ENCODE measurements at regions not wholly inside any gene's neighbourhood (a gene's known extent, or its start where the extent isn't known, plus 50 kb on each side); places are given as distances from the start of the nearest gene placed in this dataset.
A peak's percentile ranks its signal among the peaks of the same experiment; 100 is the strongest.

DNA sequence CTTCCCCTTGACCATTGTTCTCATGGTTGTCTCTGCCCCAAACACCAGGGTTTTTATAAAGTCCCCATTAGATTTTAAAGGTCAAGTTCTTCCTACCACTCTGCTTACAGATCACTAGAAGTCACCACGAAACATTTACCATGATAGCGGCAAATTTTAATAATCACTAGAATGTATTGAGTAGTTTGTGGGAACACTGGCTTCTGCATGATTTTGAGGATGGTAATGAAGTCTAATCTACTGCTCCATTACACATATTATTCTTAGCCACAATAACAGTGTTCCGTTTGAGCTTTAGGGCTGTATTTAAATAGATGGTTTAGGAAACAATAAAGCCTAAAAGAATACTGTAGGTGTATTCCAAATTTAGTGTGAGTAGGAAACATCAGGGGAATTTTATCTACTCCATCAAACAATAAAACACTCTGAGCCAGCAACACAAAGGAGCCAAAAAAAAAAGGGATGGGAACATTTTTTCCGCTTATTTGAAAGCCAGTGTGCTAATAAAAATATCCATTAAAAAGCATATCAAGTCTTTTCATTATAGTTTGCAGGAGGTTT is 49.7 kb downstream of the KLF12 start:
- DNase-seq (ENCODE audit: low spot score) = no peak

DNA sequence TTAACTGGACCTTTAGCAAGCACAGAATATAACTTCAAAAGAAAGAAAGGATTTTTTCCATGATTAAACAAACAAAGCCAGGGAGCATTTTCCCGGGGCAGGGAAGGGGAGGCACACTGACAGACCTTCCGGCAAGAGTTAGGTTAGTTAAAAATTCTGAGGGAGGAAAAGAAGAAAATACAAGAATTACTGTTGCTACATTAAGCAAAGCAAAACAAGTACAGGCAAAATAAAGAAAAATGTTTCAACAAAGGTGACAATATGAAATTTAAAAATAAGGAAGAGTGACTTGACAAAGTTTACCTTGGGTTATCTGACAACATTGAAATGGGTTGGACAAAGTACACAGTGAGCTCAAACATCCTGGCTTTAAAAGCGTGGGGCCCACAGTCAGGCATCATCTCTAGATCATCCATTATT is 51.5 kb downstream of the KLF12 start:
- DNase-seq (ENCODE audit: low spot score) = no peak

DNA sequence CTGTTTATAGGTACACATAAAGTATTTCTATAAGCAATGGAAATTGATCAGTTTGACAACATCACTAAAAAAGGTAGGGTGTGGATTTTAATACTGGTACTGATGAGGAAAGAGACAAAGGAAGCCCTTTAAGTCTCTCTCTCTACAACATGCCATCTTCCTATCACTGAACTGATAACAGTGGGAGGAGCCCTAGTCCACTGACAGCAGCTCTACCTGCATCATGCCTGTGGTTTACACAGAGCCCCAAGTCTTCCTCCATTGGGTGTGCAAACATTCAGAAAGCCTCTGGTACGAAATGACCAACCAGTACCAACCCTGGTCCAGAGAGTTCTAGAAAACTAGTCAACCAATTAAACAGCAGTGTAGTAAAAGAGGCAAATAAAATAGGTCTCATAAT is 53.4 kb downstream of the KLF12 start:
- DNase-seq (ENCODE audit: low spot score) = no peak

DNA sequence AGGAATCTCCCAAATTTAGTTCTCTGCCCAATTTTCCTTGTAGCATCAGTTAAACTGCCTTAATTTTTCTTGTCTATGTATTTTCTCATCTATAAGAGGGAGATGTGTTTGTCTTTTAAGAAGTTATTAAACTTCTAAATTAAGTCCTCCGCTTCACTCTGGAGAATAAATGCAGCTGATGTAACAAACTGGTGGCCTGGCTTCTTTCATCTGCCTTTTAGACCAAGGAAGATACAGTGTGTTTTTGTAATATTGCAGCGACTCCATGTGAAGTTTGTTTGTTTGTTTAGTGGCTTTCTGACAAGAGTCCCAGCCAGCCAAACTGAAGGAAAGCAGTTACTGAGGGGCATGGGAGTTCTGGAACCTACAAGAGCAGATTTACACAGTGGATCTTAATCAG is 56.4 kb downstream of the KLF12 start:
- peak; percentile 21 for DNase-seq (ENCODE audit: low spot score)

DNA sequence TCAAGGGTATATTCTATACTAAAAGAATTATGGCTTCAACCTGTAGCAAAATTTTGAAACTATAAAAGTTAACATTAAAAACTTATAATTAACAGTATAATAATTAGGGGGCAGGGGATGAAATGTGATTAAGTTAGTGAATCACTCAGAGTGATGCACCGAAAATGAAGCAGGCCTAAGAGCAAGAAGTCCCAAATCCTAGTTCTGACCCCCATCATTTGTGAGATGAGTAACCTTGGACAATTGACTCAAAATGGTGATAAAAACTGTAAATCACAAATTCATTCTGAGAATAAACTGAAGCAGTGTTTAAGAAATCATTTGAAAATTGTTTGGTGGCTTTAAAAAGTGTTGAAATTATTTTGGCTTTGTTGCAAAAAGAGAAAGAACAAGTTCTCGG is 56.8 kb downstream of the KLF12 start:
- no peak for DNase-seq (ENCODE audit: low spot score)

DNA sequence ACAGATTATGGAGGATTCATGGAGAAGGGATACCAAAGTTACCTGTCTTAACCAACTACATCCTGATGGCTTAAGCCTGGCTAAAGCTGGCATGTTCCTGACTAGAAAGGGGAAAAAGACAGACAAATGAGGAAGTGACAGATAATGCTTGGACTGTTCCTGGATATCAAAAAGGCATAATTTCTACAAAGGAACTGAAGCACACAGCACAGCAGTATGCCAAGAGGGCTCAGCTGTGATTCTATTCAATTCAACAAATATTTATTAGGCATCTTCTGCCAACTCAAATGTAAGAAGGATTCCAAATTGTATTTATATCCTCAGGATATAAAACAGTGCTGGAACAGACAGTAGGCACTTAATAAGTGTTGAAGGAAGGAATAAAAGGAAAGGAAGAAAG is 59.5 kb downstream of the KLF12 start:
- no peak for DNase-seq (ENCODE audit: low spot score)

DNA sequence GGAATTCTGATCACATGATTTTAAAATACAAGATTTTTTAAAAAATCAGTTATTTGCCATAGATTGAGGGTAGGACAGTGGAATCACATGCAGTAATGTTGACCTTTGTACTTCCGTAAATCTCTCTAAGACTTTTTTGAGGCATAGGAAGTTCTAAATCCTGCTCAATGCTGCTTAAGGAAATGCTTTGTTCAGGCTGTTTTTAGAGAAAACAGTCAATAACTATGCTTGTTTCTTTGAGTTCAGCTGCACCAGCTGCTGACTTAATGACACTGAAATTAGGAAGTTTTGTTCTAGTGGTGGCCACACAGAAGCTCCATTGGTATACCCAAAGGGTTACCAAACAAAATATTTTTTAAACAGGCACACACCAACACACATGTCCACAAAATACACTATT is 60.9 kb downstream of the KLF12 start:
- DNase-seq (ENCODE audit: low spot score) = no peak

DNA sequence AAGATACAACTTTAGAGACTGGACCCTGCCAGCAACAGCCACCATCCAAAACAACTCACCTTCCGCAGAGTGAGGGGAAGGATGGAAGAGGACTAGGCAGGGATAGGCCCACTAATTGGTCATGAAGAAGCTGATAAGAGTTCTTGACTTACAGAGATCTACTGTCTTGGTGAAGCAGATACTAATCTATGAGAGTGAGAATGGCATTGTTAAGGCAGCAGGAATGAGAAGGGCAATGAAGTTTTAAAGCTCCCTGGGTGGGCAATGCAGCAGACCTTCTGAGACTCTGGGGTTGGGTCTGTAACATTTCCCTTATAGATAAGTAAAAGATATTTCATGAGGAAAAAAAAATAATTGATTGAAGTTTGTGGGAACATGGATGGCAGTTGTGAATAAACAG is 63.7 kb downstream of the KLF12 start:
- DNase-seq (ENCODE audit: low spot score) = no peak

DNA sequence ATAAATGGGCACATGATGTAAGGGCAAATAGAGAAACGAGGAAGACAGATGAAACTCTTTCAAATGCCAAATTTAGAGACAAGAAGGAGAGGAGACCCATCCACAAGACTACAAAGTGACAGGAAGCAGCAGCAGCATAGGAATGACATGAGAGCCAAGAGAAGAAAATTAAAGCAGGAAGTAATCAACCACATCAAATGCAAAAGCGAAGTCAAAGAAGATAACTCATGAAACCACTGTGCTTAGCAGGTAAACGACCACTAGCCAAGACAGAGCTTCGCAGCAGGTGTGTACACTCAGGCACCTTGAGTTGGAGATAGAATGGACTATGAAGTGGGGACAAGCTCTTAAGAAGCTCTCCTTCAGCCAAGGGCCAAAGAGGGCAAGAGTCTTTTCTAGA is 64.1 kb downstream of the KLF12 start:
- no peak for DNase-seq (ENCODE audit: low spot score)

DNA sequence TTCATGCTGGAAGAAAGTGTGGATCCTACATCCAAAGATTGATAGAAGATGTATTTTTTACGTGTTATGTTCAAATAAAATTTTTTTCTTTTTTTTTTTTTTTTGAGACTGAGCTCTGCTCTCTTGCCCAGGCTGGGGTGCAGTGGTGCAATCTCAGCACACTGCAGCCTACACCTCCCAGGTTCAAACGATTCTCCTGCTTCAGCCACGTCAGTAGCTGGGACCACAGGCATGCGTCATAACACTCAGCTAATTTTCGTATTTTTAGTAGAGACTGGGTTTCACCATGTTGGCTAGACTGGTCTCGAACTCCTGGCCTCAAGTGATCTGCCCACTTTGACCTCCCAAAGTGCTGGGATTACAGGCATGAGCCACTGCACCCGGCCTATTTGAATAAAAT is 65.7 kb downstream of the KLF12 start:
- DNase-seq (ENCODE audit: low spot score) = no peak

DNA sequence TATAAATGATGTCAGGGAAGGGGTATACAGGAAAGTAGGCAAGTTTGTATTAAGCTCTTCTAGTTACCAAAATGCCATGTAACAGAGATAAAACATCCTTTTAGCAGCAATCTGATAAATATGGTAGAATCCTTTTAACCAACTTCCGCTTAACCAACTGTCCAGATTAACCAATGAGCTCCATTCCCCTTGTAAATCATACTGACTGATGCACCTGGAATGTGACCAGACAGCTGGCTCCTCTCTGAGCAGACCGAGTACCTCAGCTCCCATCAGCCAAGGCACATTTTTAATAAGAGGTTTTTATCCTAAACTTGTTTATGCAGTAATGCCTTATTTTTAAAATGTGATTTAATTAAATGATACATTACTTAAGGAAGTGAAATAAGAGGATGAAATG is 66.4 kb downstream of the KLF12 start:
- DNase-seq (ENCODE audit: low spot score) = no peak

DNA sequence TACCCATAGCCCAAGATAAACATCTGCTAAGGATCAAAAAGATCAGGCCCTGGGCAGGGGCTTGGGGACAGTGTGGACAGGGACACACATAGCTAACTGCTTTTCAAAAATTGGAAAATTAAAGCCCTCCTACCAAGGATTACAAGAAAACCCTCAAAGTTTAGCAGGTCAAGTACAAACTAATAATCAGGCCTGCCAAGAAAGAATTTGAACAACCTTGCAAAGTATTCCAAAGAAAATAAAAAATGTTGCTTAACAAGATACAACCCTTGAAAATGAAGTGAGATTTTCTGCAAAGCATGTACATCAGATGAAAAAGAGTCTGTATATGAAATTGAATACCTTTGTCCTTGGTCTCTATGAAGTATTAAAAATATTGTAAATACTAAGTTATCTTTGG is 67.3 kb downstream of the KLF12 start:
- DNase-seq (ENCODE audit: low spot score) = no peak

DNA sequence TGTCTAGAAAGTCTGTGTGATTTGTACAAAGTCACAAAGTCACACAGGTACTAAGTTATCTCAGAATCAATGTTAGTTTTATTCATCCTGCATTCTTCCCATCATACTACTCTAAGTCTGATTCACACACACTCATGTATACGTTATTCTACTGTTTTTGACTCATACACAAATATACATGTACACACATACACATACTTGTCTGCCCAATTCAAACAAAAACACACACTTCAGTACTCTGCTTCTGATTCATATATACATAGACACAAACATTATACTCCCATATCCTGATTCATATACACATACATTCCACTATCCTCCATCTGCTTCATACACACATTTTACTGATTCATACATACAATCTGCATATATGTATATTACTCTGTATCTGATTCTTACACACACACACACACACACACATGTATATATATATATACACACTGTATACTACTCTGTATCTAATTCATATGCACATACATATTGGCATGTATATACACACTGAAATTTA is 69.3 kb downstream of the KLF12 start:
- DNase-seq (ENCODE audit: low spot score) = no peak

DNA sequence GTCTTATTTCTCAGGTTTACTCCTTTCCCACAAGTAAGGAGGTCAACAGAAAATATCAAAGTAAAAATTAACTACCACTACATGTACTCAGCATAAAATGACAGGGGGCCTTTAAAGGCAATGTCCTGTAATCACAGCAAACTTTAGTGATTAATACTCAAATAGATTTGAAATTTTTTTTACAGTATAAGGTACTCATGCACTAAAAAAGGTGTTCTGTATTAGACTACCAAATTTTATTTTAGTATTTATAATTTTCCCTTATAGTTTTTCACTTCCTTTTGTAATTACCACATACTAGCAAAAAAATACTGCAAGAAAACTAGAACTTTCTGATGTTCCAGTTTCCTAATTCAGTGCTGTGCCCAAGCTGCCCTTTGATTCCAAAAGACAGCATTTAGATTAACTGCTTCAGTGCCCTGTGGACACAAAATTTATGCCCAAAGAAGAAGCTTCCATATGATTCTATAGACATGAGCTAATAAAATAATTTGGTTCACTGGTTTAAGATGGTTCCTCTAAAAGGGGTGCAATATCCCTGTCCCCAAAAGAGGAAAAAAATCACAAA is 70.6 kb downstream of the KLF12 start:
- no peak for DNase-seq (ENCODE audit: low spot score)

DNA sequence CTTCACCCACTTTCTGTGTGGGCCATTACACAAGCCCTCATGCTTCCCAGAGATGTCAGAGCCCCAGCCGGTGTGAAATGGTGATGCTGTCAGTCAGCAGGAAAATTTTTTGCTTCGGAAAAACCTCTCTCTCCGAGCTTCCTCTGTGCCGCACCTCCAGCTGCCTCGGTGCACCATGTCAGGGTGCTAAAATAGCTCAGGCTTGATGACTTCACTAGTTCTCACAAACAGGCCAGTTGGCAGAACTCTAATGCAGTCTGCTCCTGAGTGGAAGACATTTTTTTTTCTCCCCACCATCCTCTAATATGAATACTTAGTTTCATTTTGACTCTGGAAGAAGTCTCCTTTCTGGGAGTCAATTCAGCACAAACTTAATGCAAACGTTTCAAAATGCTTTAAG is 71.3 kb downstream of the KLF12 start:
- DNase-seq (ENCODE audit: low spot score) = peak; percentile 28

DNA sequence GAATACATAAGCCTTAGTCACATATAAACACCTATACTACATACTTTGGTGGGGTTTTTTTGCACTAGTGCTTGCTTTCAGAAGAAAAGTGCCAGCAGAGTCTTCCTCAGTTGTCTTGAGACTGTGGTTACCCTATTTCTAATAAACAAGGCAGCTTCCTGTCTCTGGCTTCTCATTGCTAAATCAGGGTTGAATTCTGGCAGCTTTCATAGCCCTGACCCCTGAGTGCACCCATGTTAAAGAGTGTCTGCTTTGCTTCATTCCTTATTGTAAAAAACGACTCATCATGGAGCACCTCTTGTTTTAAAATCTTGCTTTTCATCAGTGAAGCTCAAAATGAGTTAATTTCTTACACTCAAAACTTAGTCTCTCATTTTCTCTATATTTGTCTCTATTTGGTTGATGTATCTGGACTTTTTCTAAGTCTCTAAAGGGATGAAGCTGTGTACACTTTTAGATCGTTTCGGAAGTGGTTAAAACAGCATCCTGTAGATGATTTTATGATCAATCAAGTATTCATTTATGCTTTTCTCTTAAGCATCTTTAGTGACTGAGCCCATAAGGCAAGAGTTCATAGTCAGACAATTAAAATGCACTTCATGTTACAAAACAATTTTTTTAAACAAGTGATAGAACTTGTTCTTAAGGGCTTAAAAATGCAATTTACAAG is 72.1 kb downstream of the KLF12 start:
- DNase-seq (ENCODE audit: low spot score) = no peak

DNA sequence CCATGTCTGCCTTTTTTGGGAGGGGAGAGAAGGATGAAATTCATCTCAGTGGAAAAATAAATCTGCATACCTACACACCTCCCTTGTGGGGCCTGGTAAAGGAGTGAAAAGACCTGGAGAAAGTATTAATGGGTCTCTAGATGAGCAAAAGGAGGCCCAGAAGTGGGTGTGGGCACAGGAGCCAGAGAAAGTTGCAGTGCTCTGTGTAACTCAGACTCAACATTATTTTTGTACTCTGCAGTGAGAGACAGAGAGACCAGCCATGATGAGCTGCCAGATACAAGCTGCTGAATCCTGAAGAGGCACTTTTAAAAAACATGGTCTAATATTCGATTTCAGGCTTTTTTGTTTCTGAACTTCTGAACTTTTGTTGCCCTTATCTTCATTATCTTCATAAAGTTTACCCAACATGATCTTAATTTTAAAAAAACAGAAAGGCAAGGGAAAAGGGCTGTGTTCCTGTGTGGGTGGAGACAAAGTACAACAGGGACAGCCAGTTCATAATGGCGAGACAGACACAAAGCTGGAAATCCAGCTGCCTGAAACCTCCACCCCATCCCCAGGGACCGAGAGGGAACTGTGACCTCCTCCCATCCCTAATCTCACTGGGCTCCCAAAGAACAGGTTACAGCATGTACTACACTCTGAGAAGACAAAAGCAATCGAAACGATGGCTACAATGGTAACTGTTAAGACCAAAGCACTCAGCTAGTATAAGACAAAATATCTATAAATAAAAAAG is 77.2 kb downstream of the KLF12 start:
- no peak for DNase-seq (ENCODE audit: low spot score)

DNA sequence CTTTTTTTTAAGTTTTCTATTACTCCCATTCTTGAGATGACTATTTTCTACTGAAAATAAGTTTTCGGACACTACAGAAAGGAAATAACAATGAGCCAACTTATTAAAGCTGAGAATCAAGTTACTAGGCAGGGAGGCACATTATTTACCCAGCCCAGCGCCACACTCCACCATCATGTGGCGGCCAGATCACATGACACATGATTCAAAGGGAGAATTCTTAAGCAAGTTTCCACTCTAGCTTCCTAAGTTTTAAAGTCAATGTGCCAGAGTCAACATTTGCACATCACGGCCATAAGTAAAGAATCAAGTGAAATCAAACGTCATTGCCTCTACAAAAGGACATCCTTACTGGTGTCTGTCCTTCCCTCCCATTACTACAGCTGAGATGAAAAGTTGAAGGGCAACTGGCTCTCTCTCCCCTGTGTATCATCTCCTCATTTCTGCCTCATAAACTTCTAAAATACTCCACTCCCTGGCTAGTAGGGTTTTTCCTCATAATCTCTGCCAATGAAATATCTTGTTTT is 81.7 kb downstream of the KLF12 start:
- no peak for DNase-seq (ENCODE audit: low spot score)

DNA sequence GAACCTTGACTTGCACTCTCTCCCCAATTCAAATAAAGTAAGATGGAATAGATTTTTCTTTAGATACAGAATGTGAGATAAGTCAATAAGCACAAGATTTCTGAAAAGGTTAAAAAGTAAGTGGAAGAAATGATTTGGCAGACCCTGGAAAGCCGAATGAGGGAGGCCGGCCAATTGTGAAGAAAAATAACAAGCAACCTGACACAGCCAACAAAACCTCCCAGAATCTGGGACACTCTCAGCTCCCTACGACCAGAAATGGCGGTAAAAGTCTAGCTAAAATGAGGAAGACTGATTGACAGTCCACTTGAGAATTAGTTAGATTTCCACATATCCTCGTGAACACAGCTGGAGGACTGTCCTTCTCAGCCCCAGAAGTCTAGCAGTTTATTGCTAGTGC is 85.4 kb downstream of the KLF12 start:
- DNase-seq (ENCODE audit: low spot score) = no peak

DNA sequence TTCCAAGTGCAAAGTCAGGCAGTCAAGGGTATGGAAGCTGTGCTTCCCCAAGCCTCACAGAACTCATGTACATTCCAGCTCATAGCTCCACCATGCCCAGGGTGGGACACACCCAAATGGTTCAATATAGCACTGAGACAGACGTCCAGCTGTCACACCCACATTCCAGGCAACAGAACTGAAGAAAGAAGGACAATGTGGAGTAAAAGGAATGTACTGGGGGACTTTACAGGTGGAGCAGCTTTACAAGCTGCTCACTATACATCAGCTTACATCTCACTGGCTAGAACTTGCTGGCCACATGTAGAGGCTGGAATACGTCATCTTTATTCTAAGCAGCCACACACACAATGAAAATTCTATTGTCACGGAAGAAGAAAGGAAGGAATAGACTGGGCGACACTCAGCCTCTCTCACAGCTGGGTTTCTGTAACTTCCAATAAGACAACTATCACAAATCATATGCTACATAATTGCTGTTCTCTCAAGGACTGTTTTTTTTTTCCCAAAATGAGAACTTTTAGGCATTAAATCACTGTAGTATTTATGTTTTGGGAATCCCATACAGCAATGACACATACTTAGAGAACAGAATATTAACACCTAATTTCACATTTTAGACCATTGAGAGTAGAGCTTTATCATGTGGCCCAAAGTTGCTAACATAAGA is 86.1 kb downstream of the KLF12 start:
- no peak for DNase-seq (ENCODE audit: low spot score)

DNA sequence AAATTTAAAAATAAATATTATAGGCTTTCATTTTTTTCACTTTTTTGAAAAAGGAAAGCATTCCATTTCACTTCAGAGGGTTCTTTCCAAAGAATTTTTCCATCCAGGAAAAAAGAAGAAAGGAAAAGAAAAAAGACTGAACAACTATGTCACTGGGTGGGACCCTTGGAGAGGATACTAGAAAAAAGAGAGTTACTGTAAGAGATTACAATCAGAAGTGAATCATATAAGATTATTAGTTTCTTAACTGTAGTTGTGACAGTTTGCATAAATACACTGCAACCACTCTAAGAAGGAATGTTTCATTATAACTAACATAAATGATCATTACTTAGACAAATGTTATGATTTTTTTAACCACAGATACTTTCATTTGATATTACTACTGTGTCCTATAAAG is 87.8 kb downstream of the KLF12 start:
- no peak for DNase-seq (ENCODE audit: low spot score)

DNA sequence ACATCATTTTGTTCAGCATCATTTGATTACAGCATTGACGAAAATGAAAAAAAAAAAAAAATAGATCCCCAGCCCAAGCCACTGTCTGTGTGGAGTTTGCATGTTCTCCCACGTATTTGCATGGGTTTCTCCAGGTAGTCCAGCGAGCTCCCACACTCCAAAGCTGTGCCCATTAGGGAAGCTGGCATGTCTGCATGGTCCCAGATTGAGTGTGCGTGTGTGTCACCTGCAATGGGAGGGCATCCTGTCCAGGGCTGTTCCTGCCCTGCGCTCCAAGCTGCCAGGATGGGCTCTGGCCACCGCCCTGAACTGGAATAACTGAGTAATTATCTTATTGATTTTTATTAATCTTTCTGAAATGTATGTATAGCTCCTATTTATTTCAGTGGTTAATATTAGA is 88.6 kb downstream of the KLF12 start:
- DNase-seq (ENCODE audit: low spot score) = no peak

All from putamen (tissue), 1 donor.